ENCODE measurements at regions not wholly inside any gene's neighbourhood (a gene's known extent, or its start where the extent isn't known, plus 50 kb on each side); places are given as distances from the start of the nearest gene placed in this dataset.
A peak's percentile ranks its signal among the peaks of the same experiment; 100 is the strongest.

DNA sequence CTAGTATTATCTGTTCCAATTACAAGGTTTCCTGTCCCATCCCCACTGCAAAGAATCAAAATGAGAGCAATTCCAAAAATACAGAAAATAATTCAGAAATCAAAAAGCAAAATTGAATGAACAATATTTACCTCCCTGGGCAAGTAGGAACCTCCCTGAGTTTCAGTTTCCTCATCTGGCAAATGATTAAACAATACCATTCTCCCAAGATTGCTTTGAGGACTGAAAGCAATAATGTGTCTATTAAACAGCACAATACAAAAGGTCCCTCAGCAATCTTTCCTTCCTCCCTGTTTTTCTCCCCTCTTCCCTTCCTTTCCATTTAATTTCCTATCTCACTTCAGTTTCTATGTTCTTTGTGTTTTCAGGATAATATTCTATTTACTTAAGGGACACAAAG lies 171.0 kb downstream of the ZC3H11B start:
- H3K36me3 Mint-ChIP-seq: peaks cover 2% of the 10 kb centered on the region
- H3K4me1 Mint-ChIP-seq: no peaks in the 10 kb centered on the region
- H3K4me3 Mint-ChIP-seq: no peak overlapping the region
- no peak overlapping the region for H3K27ac Mint-ChIP-seq
- H3K27me3 Mint-ChIP-seq: no peaks in the 10 kb centered on the region
- peaks cover 0 to 2% (median 0%) of the 10 kb centered on the region in 3 donors for H3K9me3 Mint-ChIP-seq

DNA sequence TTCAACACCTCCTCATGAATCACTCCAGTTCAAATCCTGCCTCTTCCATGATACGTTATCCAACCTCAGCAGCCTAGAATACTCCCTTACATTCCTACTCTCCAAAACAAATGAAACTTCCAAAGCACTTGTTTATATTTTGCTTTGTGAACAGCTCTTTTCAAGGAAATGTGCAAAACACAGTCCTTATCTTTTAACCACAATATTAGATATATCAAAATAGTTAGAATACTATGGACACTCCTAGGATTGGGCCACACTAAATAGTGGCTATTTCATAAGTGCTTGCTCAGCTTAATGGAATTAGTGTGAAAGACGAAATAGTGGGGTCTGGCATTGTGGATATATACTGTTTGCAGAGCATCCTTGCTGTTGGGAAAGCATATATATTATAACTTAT lies 173.5 kb downstream of the ZC3H11B start:
- H3K4me1 Mint-ChIP-seq: no peaks in the 10 kb centered on the region
- no peaks in the 10 kb centered on the region for H3K27me3 Mint-ChIP-seq
- no peak overlapping the region for H3K27ac Mint-ChIP-seq
- peaks cover 0 to 2% (median 0%) of the 10 kb centered on the region in 3 donors for H3K9me3 Mint-ChIP-seq
- H3K4me3 Mint-ChIP-seq: no peak overlapping the region
- peaks cover 2% of the 10 kb centered on the region for H3K36me3 Mint-ChIP-seq

DNA sequence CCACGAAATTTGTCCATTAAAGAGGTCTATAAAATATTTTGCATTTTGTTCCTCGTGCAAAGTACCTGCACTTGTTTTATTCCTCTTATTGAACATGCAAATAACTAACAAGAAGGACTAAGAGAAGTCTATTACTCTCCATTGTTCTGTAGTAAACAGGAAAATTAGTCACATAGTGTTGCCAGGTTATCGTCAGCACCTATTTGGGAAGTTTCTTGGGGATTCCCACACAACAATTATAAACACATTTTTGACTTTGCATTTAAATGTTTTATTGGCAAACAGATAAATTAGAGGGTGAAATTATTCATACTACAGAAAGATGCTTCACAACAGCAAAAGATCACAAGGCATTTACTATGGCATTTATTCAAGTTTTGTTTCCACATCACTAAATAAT lies 174.5 kb downstream of the ZC3H11B start:
- H3K27ac Mint-ChIP-seq: no peak overlapping the region
- no peak overlapping the region for H3K4me3 Mint-ChIP-seq
- no peaks in the 10 kb centered on the region for H3K36me3 Mint-ChIP-seq
- H3K4me1 Mint-ChIP-seq: no peaks in the 10 kb centered on the region
- H3K9me3 Mint-ChIP-seq: peaks cover 0 to 2% (median 0%) of the 10 kb centered on the region in 3 donors
- no peaks in the 10 kb centered on the region for H3K27me3 Mint-ChIP-seq

DNA sequence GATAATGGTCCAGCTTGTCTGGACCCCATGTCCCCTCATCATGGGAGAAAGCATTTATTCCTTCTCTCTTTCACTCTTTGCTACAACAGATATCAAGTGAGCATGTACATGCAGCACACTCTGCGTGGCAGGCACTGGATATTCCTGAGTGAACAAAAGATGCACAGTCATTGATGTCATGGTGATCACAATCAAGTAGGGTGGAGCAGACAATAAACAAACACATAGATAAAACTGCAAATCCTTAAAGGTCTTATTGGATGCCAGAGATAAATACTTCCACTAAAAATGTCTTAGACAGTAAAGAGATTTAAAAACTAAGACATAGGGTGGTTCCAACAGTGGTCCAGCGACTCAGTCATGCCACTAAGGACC lies 178.0 kb downstream of the ZC3H11B start:
- no peaks in the 10 kb centered on the region for H3K4me1 Mint-ChIP-seq
- H3K36me3 Mint-ChIP-seq: no peaks in the 10 kb centered on the region
- peaks cover 0 to 2% (median 0%) of the 10 kb centered on the region in 3 donors for H3K9me3 Mint-ChIP-seq
- no peak overlapping the region for H3K4me3 Mint-ChIP-seq
- no peaks in the 10 kb centered on the region for H3K27me3 Mint-ChIP-seq
- H3K27ac Mint-ChIP-seq: no peak overlapping the region

DNA sequence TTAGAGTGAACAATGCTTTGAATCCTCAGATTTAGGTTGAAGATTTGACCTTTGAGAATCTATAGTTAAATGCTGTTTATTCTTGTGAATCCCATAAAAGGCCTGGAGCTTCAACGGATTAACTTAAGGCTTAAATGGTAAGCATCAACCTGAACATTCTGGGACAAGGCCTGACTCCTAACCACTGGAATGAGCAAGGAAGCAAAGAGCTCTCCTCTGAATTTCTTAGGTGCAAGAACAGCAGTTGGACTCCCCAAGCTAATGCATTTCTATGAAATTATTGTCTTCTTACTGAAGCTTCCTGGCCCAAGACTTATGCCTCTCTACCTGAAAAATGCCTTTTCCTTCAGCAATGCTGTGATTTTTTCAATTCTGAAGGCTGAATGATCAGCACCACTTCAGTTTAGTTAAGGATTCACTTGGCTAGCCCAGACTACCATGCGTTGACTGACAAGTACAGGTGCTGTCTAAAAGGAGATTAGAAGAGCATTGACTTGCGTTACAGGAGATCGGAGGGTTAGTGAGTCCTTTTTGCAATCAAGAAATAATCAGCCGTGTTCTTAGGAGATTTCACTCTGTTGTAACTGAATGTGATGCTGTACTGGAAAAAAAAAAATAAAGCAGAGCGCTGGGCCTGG lies 178.5 kb downstream of the ZC3H11B start:
- Mint-ChIP-seq H3K36me3 (no peaks in the 10 kb centered on the region), H3K9me3 (peaks cover 0 to 2% (median 0%) of the 10 kb centered on the region in 3 donors), H3K27me3 (no peaks in the 10 kb centered on the region), H3K4me1 (no peaks in the 10 kb centered on the region), H3K27ac (peak overlapping the region in 1 of 3 donors; percentile 43), H3K4me3 (no peak overlapping the region)

DNA sequence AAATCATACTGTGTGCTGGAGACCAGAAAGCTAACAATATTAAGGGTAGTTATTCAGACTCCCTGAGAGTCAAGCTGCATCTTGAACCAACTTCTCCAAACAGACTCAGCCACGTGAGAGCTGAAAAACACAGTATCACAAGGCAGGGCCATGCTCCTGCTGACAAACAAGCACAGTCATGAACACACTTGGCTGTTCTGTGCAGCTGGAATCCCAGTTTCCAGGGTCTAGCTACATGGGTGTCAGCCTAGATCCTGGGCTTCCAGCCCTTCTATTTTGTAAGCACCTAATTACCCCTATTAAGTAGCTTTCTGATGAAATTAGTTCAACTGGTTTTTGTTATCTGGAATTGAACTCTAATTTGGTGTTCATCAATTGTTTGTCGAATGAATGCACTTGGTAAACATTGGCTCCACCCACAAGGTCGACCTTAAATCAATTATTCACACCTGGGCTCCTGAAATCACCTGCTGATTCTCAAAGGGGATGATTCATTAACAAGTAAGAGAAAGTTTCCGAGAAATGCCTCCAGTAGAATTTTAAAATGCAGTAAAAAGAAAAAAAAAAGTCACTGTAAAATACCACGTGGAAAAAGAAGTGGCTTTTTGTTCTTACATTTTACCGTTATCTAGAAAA lies 179.3 kb downstream of the ZC3H11B start:
- Mint-ChIP-seq H3K27me3 (no peaks in the 10 kb centered on the region), H3K36me3 (no peaks in the 10 kb centered on the region), H3K4me3 (no peak overlapping the region), H3K4me1 (no peaks in the 10 kb centered on the region), H3K27ac (no peak overlapping the region), H3K9me3 (no peaks in the 10 kb centered on the region)

DNA sequence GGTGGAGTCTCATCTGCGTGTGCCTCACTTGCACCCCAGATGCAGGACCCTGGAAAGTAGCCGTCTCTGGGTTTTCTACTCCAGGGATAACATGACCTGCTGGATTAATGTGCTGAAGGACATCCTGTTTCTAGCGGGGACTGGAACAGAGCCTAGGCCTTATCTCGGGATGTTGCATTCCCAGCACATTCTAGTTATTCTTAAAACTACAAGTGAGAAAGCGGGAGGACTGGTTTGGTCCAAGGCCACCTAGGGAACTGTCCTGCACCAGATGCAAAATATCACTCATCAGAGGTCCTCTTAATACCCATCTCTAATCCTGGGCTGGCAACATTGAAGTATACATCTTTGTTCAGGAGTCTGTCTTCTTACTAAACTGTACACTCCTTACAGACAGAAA lies 179.9 kb downstream of the ZC3H11B start:
- no peaks in the 10 kb centered on the region for H3K9me3 Mint-ChIP-seq
- no peaks in the 10 kb centered on the region for H3K27me3 Mint-ChIP-seq
- H3K4me1 Mint-ChIP-seq: no peaks in the 10 kb centered on the region
- H3K27ac Mint-ChIP-seq: no peak overlapping the region
- H3K36me3 Mint-ChIP-seq: no peaks in the 10 kb centered on the region
- H3K4me3 Mint-ChIP-seq: no peak overlapping the region

DNA sequence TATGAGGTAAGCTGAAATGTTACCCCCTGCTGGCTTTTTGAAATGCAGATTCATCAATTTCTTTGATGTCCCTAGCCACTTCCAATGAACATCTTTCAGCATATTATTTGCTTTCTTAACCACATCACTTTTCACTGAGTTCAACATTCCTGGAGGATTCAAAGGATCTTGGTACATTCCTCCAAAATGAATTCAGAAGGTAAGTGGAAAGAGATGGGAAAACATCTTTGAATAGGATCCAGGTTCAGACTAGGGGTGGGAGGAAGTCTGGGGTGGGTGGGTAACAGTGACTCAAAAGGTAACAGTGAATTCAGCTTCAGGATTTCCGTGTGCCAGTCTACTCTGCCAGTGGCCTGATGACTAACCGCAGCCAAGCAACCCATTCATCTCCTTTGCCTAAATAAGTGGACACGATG lies 180.7 kb downstream of the ZC3H11B start:
- Mint-ChIP-seq H3K9me3 (no peaks in the 10 kb centered on the region), H3K4me3 (no peak overlapping the region), H3K36me3 (no peaks in the 10 kb centered on the region), H3K27me3 (no peaks in the 10 kb centered on the region), H3K4me1 (no peaks in the 10 kb centered on the region), H3K27ac (no peak overlapping the region)

DNA sequence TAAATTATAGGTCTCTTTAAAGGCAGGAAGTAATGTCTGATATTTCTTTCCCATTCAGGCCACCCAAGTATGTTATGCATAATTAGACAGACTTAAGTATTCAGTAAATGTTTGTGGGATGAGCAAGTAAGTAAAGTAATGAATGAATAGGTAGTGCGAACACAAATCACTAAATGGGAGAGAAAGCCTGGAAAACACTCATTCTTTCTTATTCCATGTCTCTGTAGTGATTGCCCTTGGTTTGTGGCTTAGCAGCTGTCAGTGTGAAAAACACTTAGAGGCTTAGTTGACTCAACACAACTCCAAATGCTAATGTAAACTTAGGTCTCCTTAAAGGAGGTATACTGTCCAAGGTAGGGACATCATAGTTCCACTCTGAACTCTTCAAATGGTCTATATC lies 182.5 kb downstream of the ZC3H11B start:
- no peaks in the 10 kb centered on the region for H3K9me3 Mint-ChIP-seq
- H3K4me3 Mint-ChIP-seq: no peak overlapping the region
- H3K27ac Mint-ChIP-seq: peak overlapping the region in 1 of 3 donors; percentile 65
- H3K36me3 Mint-ChIP-seq: no peaks in the 10 kb centered on the region
- no peaks in the 10 kb centered on the region for H3K4me1 Mint-ChIP-seq
- no peaks in the 10 kb centered on the region for H3K27me3 Mint-ChIP-seq

DNA sequence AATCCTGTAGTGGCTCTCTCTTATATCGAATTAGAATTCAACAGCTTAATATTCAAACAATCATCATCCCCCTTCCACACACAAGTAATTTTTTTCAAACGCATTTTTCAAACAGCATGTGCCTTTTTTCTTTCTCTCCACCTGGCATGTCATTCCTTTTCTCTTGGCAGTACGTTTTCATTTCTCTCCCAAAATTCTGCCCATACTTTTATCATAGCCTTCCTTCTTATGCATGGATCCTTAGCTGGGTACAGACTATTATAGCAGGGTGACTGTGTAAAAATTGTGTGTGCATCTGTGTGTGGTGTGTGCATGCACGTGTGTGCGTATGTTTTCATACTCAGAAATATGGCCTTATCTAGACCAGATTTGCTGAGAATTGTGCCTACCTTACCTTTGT lies 184.3 kb downstream of the ZC3H11B start:
- Mint-ChIP-seq H3K4me3 (no peak overlapping the region), H3K4me1 (no peaks in the 10 kb centered on the region)

DNA sequence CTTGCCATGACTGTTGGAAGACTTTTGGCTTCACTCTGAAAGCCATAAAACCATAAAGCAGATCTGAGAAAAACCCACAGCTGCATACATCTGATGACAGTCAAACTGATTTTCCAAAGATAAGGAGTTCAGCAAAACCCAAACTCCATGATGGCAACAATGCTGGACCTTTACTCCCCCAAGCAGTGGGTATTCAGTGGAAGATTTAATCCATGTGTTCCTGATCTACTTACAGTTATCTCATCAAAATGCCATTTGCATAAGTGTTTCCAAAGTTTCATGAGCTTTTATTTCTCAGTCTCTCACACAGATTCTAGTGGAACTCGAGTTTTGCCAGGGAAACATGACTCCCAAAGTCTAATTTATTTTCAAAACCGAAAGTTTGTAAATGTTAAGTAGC lies 184.9 kb downstream of the ZC3H11B start:
- Mint-ChIP-seq H3K4me3 (no peak overlapping the region), H3K9me3 (no peaks in the 10 kb centered on the region), H3K36me3 (no peaks in the 10 kb centered on the region), H3K4me1 (no peaks in the 10 kb centered on the region), H3K27ac (no peak overlapping the region), H3K27me3 (no peaks in the 10 kb centered on the region)

More for the DNA sequence above, 184.3 kb downstream of the ZC3H11B start:
- Mint-ChIP-seq H3K36me3 (no peaks in the 10 kb centered on the region), H3K27ac (no peak overlapping the region), H3K9me3 (no peaks in the 10 kb centered on the region), H3K27me3 (no peaks in the 10 kb centered on the region)

DNA sequence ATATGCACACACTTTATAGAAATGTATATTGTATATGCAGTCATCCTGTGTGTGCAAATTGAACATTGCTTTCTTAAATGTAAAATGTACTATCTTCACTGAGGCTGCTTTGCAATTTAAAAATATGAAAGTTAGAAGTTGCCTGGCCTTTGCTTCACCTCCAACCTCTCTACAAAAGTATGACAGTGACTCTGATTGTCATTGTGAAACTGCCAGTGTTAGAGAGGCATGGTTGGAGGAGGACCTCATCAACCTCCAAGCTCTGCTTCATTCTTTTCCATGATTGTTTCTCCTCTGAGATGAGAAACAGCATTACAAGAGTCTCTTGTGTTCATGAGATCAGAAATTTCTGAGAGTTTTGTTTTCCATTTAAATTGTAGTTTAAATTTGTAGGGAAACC lies 185.5 kb downstream of the ZC3H11B start:
- H3K4me1 Mint-ChIP-seq: no peaks in the 10 kb centered on the region
- no peak overlapping the region for H3K27ac Mint-ChIP-seq
- H3K9me3 Mint-ChIP-seq: no peaks in the 10 kb centered on the region
- H3K36me3 Mint-ChIP-seq: no peaks in the 10 kb centered on the region
- H3K27me3 Mint-ChIP-seq: no peaks in the 10 kb centered on the region
- no peak overlapping the region for H3K4me3 Mint-ChIP-seq

DNA sequence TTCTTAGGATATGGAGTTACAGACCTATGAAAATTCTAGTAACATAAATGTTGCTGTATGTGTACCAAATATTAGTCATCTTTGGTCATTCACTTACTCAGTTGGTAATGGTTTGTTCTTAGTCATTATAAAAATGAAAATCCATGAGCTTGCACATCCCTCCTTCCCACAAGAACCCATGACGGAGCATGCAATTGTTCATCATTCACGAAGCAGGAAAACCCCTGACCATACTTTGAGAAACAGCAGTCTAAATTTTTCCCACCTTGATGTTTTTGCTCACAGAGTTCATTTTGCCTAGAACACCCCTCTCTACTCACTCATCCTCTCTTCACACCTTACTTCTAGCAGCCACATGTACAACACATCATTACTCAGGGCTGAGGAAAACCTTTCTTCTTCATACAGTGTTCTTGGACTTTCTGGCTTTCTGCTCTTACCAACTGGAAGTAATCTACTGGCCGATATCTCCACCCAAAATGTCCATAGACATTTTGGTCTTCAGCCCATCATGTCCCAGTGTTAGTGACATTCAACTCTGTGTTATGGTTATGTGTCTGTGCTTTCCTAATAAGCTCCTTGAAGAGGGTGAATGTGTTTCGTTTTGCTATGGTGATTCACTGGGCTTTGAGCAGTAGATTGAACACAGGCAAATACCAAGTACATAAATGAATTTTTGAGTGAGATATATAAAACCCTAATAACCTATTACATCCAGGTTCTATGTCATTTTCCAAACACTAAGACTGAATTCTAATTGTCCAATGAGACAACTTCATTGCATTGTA lies 189.9 kb downstream of the ZC3H11B start:
- Mint-ChIP-seq H3K4me3 (no peak overlapping the region), H3K27ac (no peak overlapping the region), H3K36me3 (no peaks in the 10 kb centered on the region), H3K4me1 (no peaks in the 10 kb centered on the region), H3K27me3 (peaks cover 2% of the 10 kb centered on the region), H3K9me3 (no peaks in the 10 kb centered on the region)

DNA sequence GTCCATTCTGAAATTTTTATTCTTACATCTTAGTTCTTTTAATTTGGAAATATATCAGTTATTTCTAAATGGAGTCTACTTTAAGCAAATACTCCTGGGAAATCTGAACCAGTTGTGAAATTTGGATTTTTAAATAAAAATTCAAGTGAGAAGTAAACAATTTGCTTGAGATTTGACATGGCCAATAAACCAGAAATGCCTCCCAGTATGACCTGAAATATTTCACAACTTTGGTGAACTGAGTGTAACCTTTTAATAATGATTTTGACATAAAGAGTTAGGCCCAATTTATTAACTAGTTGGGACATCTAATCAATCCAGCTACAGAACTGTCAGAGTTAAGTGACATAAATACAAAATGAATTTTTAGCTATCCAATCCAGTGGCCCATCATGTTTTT lies 192.0 kb downstream of the ZC3H11B start:
- H3K4me3 Mint-ChIP-seq: no peak overlapping the region
- H3K27ac Mint-ChIP-seq: no peak overlapping the region
- H3K4me1 Mint-ChIP-seq: no peaks in the 10 kb centered on the region

DNA sequence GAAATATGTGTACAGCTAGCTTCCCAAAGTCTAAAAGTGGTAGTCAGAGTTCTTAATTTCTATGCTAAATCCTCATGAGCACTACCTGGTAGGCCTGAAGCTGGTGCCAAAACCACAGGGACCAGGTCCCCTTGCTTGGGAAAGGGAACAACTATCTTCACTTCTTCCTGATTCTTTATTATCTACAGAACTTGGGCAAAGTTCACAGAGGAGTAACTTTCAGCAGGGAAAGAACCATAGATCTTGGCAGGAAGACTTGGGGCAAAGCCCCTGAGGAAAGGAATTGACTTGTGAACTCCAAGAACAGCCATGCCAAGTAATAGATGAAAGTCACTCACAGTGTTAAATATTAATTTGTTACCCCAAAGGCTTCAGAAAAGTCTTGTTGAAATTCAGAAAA lies 193.0 kb downstream of the ZC3H11B start:
- H3K27me3 Mint-ChIP-seq: peaks cover 2% of the 10 kb centered on the region
- no peak overlapping the region for H3K4me3 Mint-ChIP-seq
- no peaks in the 10 kb centered on the region for H3K36me3 Mint-ChIP-seq
- no peak overlapping the region for H3K27ac Mint-ChIP-seq
- H3K4me1 Mint-ChIP-seq: no peaks in the 10 kb centered on the region
- H3K9me3 Mint-ChIP-seq: no peaks in the 10 kb centered on the region

More for the DNA sequence above, 192.0 kb downstream of the ZC3H11B start:
- no peaks in the 10 kb centered on the region for H3K36me3 Mint-ChIP-seq
- H3K9me3 Mint-ChIP-seq: no peaks in the 10 kb centered on the region
- peaks cover 2% of the 10 kb centered on the region for H3K27me3 Mint-ChIP-seq

DNA sequence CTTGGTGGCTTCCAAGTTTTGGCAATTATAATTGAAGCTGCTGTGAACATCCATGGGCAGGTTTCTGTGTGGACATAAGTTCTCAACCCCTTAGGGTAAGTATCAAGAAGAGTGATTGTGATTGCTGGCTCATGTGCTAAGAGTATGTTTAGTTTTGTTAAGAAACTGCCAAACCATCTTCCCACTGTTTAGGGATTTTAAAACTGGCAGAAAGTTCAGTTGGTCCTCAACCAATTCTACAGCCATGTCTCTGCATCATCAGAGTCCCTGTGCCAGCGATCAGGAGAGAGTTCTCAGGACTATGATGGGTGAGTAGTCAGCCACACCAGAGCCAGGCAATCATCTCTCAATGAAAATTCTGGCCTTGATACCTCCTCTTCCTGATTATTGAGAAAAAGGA lies 193.8 kb downstream of the ZC3H11B start:
- H3K4me1 Mint-ChIP-seq: no peaks in the 10 kb centered on the region
- no peaks in the 10 kb centered on the region for H3K36me3 Mint-ChIP-seq
- peaks cover 2% of the 10 kb centered on the region for H3K27me3 Mint-ChIP-seq
- no peak overlapping the region for H3K4me3 Mint-ChIP-seq
- no peak overlapping the region for H3K27ac Mint-ChIP-seq
- H3K9me3 Mint-ChIP-seq: no peaks in the 10 kb centered on the region
